Stimulated activated CD4-positive, alpha-beta T cell treated with anti-CD3 and anti-CD28 coated beads, Interleukin-1b, Interleukin-23, amount 100 ng/mL, for 48 hours (primary cell): ENCODE measurements at regions not wholly inside any gene's neighbourhood (a gene's known extent, or its start where the extent isn't known, plus 50 kb on each side); places are given as distances from the start of the nearest gene placed in this dataset.

Source experiments
- DNase-seq: peaks from one replicate; pipeline ENCODE4 v3.0.0-alpha.2; 2020

DNA sequence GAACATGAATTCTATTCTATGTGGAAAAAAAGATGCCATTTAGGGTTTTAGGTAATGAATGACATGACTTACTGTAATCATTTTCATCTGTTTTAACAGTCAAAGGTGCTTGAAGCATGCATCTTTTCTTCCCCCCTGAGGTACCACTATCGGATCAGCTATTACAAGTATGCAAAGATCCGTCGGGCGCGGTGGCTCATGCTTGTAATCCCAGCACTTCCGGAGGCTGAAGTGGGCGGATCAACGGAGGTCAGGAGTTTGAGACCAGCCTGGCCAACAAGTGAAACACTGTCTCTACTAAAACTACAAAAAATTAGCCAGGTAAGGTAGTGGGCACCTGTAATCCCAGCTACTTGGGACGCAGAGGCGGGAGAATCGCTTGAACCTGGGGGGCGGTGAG, 241.3 kb downstream of the ARAP2 start:
- no peak for DNase-seq

DNA sequence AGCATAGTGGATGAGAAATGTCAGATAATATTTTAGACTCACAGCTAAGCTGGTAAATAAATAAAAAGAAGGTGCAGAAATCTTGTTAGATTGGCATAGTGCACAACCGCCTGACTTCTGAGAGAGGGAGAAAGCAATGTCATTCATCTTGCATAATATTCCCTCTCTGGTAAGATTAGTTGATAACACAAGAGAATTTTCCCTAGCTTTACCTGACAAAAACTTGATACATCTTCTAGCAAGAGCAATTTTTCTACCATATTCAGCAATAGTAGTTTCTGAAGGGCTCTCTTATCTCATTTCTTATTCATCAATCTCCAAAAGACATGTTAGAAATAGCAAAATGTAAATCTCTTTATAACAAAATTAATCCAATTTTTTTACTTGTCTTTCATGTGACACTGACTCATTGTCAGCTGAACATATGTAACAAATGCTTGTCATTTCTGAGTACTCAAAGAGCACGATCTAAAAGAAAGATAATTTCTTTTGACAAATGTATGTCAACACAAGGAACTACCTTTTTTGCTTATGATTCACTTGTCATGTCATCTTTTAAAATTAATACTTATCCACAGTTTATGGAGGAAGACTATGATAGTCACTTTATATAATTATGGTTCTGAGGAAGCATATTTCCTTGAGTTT, 240.0 kb downstream of the ARAP2 start:
- DNase-seq: no peak

DNA sequence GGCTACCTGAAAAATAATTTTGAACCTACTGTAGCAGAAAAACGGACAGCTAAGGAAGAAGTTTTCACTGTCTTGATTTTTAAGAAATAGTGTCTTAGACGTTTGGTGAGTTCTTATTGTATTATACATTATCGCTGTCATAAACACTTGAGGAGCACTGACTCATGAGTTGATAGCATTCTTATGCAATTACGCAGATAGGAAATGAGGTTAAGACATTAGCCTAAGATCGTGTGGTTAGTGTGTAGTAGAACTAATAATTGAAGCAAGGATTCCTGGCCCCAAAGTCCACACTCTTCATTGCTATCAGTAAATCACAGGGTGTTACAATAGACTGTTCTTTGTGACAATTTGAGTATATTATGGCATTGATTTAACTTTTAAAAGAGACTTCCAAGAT, 238.1 kb downstream of the ARAP2 start:
- no peak for DNase-seq

DNA sequence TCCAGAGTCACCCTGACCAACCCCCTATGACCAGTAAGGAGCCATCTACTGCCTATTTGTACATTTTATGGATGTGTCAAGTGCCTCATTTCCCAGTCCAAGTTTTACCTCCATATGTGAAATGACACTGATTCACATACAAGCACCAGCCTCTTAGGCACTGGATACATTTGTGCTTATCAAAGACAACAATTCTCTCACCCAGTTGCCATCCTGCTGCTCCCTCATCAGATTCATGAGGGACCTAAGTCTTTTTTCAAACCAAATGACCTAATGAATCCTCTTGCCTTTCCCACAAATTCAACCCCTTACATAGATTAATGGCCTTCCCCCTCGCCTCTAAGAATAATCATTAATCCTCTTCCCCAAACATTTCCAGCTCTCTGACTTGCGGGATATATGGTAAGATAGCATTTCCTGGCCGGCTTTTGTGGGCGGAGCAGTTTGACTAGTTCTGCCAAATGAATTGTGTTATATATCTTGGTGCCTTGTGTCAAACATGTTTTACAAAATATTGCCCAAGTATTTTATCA, 233.9 kb downstream of the ARAP2 start:
- DNase-seq: no peak

DNA sequence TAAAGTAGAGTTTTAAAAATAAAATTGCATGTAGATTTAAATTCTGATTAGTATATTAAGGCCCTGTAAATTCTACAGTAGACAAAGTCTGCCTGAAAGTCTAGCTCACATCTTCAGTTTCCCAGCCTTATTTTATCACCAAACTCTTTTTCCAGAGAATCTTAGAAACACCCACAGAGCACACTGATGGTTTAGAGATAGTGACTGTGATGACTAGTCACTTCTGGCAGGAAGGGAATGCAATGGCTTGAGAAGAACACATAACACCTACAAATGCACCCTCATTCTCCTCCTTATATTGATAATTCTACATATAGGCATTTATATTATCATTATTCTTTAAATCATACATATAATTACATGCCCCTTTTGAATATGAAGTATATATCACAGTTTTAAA, 232.9 kb downstream of the ARAP2 start:
- DNase-seq: no peak

DNA sequence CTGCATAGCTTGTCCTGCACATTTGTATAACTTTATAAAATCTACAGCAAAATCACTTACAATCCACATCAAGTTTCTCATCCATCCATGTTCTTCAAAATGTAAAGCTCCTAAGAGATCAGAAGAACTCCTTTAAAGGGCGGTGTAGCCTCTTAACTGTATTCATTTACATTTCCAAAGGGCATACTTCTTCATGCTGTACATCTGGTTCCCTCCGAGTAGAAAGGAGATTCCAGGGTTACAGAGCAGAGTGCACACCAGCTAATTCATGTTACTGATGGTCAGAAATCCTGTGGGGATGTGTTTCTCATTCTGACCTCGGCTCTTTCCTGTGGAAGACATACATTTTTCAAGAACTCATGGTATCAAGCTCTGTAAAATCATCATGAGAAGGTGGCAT, 231.8 kb downstream of the ARAP2 start:
- no peak for DNase-seq

DNA sequence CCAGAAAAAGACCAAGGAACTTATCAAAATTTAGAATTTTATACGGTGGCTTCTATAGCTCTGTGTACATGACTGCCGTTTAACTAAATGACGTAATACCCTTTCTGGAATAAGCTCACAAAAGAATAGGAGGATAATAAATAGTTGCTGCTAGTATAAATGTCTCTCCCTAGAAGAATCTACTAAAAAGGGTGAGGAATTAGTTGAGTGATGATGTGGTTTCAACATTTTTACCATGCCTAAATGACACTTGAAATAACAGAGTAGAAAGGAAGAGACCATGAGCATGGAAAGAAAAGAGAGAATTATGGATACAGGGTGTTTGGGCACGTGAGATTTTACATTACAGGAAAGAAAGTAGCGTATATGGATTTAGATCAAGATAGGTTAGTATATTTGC, 231.1 kb downstream of the ARAP2 start:
- no peak for DNase-seq
